ENCODE measurements at regions not wholly inside any gene's neighbourhood (a gene's known extent, or its start where the extent isn't known, plus 50 kb on each side); places are given as distances from the start of the nearest gene placed in this dataset.

DNA sequence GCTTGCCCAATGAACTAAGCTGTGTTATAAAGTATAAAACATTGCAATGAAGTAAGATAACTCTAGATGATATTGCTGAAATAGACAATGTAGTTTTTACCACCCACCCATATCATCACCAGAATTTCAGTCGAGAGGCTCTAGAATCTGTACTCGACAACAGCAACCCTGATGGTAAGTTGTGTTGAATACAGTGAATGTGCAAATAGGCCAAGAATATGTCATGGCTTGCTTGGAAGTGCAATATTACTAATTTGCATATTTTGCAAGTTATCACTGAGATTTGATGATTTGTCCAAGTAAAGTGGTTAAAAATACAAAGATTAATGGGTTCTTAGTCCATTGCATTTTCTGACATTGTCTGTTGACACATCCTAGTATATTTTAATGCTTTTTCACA is 90.6 kb upstream of the TUSC7 start:
- no peaks in the 10 kb centered on the region for H3K4me1 ChIP-seq (ENCODE audit: control extremely low read depth in 1 of 4, control insufficient read depth in 4 of 4, insufficient read depth in 4 of 4, low read length in 3 of 4)
- H3K4me3 ChIP-seq (ENCODE audit: control insufficient read depth in 1 of 7, extremely low read depth in 1 of 7, insufficient read depth in 4 of 7, low read depth in 2 of 7, low read length in 6 of 7): no peak overlapping the region
- CTCF ChIA-PET: no interaction called here
- 88% methylated on average over 1 of the region's 2 CpGs for WGBS (ENCODE audit: insufficient coverage)
- no peaks in the 10 kb centered on the region for H3K9me3 ChIP-seq (ENCODE audit: control extremely low read depth in 1 of 5, control insufficient read depth in 4 of 5, insufficient read depth in 2 of 5, low read depth in 1 of 5, low read length in 4 of 5)
- no peak overlapping the region for H3K27ac ChIP-seq (ENCODE audit: insufficient read depth in 1 of 2, low read depth in 1 of 2, low read length in 2 of 2, poor library complexity in 1 of 2, severe bottlenecking in 2 of 2)
- DNase-seq: no peak
- no peaks in the 10 kb centered on the region for H3K27me3 ChIP-seq (replicated peaks in 2 of 5; ENCODE audit: control insufficient read depth in 4 of 5, insufficient read depth in 5 of 5, low read length in 4 of 5)
- POLR2A ChIA-PET: no interaction called here
- H3K36me3 ChIP-seq (ENCODE audit: control insufficient read depth in 4 of 4, insufficient read depth in 4 of 4, low read length in 3 of 4): no peaks in the 10 kb centered on the region

DNA sequence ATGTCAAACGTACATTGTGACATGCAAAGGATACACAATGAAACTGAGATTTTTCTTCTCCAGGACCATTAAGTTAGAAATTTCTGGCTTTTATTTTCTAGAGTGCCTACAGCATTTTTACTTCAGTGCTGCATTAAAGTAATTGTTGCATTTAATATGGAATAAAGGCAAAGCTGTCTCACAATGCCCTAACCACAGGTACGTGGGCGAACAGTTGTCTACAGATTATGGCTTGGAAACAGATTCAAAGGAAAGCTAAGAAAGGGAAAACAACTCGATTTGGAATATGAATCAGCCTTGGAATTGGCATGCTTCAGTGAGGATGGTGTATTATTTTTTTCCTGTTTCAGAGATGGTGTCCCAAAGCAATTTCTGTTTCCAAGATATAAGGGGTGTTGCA is 79.1 kb upstream of the TUSC7 start:
- H3K27ac ChIP-seq (ENCODE audit: insufficient read depth in 1 of 2, low read depth in 1 of 2, low read length in 2 of 2, poor library complexity in 1 of 2, severe bottlenecking in 2 of 2): no peak overlapping the region
- CTCF ChIA-PET: no interaction called here
- H3K4me1 ChIP-seq (ENCODE audit: control extremely low read depth in 1 of 4, control insufficient read depth in 4 of 4, insufficient read depth in 4 of 4, low read length in 3 of 4): no peaks in the 10 kb centered on the region
- no peaks in the 10 kb centered on the region for H3K36me3 ChIP-seq (ENCODE audit: control insufficient read depth in 4 of 4, insufficient read depth in 4 of 4, low read length in 3 of 4)
- 76% methylated on average over 4 of the region's 4 CpGs for WGBS (ENCODE audit: insufficient coverage)
- POLR2A ChIA-PET: no interaction called here
- no peak for DNase-seq
- no peaks in the 10 kb centered on the region for H3K27me3 ChIP-seq (replicated peaks in 2 of 5; ENCODE audit: control insufficient read depth in 4 of 5, insufficient read depth in 5 of 5, low read length in 4 of 5)
- H3K4me3 ChIP-seq (ENCODE audit: control insufficient read depth in 1 of 7, extremely low read depth in 1 of 7, insufficient read depth in 4 of 7, low read depth in 2 of 7, low read length in 6 of 7): no peak overlapping the region
- H3K9me3 ChIP-seq (ENCODE audit: control extremely low read depth in 1 of 5, control insufficient read depth in 4 of 5, insufficient read depth in 2 of 5, low read depth in 1 of 5, low read length in 4 of 5): peaks cover 0 to 2% (median 0%) of the 10 kb centered on the region in 5 experiments

DNA sequence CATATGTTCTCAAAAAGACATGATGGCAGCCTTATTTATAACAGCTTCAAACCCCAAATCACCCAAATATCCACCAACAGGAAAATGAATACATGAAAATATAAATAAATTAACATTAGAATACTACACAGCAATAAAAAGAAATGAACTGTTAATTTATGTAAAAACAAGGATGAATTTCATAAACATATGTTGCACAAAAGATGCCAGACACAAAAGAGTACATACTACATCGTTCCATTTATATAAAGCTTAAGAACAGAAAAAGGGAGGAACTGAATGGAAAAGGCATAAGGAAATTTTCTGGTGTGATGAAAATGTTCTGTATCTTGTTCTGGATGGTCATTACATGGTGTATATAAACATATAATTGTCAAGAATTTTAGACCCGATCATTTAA is 69.9 kb upstream of the TUSC7 start:
- Histone ChIP-seq H3K27me3 (replicated peaks in 2 of 5; ENCODE audit: control insufficient read depth in 4 of 5, insufficient read depth in 5 of 5, low read length in 4 of 5) (no peaks in the 10 kb centered on the region), H3K9me3 (ENCODE audit: control extremely low read depth in 1 of 5, control insufficient read depth in 4 of 5, insufficient read depth in 2 of 5, low read depth in 1 of 5, low read length in 4 of 5) (no peaks in the 10 kb centered on the region), H3K4me1 (ENCODE audit: control extremely low read depth in 1 of 4, control insufficient read depth in 4 of 4, insufficient read depth in 4 of 4, low read length in 3 of 4) (no peaks in the 10 kb centered on the region), H3K27ac (ENCODE audit: insufficient read depth in 1 of 2, low read depth in 1 of 2, low read length in 2 of 2, poor library complexity in 1 of 2, severe bottlenecking in 2 of 2) (no peak overlapping the region), H3K36me3 (ENCODE audit: control insufficient read depth in 4 of 4, insufficient read depth in 4 of 4, low read length in 3 of 4) (no peaks in the 10 kb centered on the region), H3K4me3 (ENCODE audit: control insufficient read depth in 1 of 7, extremely low read depth in 1 of 7, insufficient read depth in 4 of 7, low read depth in 2 of 7, low read length in 6 of 7) (no peak overlapping the region)
- CTCF ChIA-PET: no interaction called here
- no peak for DNase-seq
- POLR2A ChIA-PET: no interaction called here
- WGBS (ENCODE audit: insufficient coverage): no CpG with 5 or more reads among the region's 2 CpGs

DNA sequence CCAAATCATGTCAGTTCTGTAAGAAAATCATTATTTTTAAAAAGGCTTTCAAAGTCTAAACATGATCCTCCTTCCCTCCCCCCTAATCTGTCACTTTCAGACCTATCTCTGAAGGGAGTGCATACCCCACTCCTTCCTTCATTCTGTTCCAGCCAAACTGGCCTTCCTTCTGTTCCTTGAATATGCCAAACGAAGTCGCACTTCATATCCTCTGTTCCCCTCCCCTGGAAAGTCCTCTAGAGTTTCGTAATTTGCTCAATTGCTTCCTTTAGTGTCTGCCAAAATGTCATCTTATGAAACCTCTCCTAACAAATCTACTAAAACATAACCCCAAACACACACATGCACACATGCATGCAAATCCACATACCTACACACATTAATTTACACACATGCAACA is 69.5 kb upstream of the TUSC7 start:
- no peak for DNase-seq
- 88% methylated on average over 3 of the region's 3 CpGs for WGBS (ENCODE audit: insufficient coverage)
- Histone ChIP-seq H3K27me3 (replicated peaks in 2 of 5; ENCODE audit: control insufficient read depth in 4 of 5, insufficient read depth in 5 of 5, low read length in 4 of 5) (no peaks in the 10 kb centered on the region), H3K27ac (ENCODE audit: insufficient read depth in 1 of 2, low read depth in 1 of 2, low read length in 2 of 2, poor library complexity in 1 of 2, severe bottlenecking in 2 of 2) (no peak overlapping the region), H3K4me1 (ENCODE audit: control extremely low read depth in 1 of 4, control insufficient read depth in 4 of 4, insufficient read depth in 4 of 4, low read length in 3 of 4) (no peaks in the 10 kb centered on the region), H3K4me3 (ENCODE audit: control insufficient read depth in 1 of 7, extremely low read depth in 1 of 7, insufficient read depth in 4 of 7, low read depth in 2 of 7, low read length in 6 of 7) (no peak overlapping the region), H3K9me3 (ENCODE audit: control extremely low read depth in 1 of 5, control insufficient read depth in 4 of 5, insufficient read depth in 2 of 5, low read depth in 1 of 5, low read length in 4 of 5) (no peaks in the 10 kb centered on the region), H3K36me3 (ENCODE audit: control insufficient read depth in 4 of 4, insufficient read depth in 4 of 4, low read length in 3 of 4) (no peaks in the 10 kb centered on the region)
- POLR2A ChIA-PET: no interaction called here
- CTCF ChIA-PET: no interaction called here

DNA sequence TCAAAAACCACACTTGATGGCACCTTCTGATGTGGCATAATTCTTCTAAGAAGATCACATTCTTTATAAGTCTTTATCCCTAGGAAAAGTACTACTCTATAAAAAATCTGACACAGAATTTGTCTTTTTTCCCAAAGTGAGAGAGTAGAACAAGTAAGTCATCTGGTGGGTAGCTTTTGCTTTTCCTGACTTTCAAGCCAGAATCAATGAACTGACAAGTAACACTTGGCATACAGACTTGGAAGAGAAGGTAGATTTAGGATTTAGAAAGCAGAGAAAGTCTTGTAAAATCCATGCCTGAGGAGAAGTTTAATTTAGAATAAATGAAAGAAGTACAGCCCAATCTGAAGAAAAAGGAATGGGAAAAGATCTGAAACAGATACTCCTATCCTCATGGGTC is 66.6 kb upstream of the TUSC7 start:
- Histone ChIP-seq H3K27me3 (replicated peaks in 2 of 5; ENCODE audit: control insufficient read depth in 4 of 5, insufficient read depth in 5 of 5, low read length in 4 of 5) (no peaks in the 10 kb centered on the region), H3K4me1 (ENCODE audit: control extremely low read depth in 1 of 4, control insufficient read depth in 4 of 4, insufficient read depth in 4 of 4, low read length in 3 of 4) (no peaks in the 10 kb centered on the region), H3K4me3 (ENCODE audit: control insufficient read depth in 1 of 7, extremely low read depth in 1 of 7, insufficient read depth in 4 of 7, low read depth in 2 of 7, low read length in 6 of 7) (no peak overlapping the region), H3K36me3 (ENCODE audit: control insufficient read depth in 4 of 4, insufficient read depth in 4 of 4, low read length in 3 of 4) (no peaks in the 10 kb centered on the region), H3K9me3 (ENCODE audit: control extremely low read depth in 1 of 5, control insufficient read depth in 4 of 5, insufficient read depth in 2 of 5, low read depth in 1 of 5, low read length in 4 of 5) (no peaks in the 10 kb centered on the region), H3K27ac (ENCODE audit: insufficient read depth in 1 of 2, low read depth in 1 of 2, low read length in 2 of 2, poor library complexity in 1 of 2, severe bottlenecking in 2 of 2) (no peak overlapping the region)
- ChIA-PET CTCF (interaction anchor here (0.5 kb wide), 1 partner anchor 23 kb away, joined by 3 read pairs; no protein-coding TSS in a partner anchor), POLR2A (interaction anchor here (0.6 kb wide), 1 partner anchor 1481 kb away, joined by 3 read pairs; no protein-coding TSS in a partner anchor)
- no peak for DNase-seq

DNA sequence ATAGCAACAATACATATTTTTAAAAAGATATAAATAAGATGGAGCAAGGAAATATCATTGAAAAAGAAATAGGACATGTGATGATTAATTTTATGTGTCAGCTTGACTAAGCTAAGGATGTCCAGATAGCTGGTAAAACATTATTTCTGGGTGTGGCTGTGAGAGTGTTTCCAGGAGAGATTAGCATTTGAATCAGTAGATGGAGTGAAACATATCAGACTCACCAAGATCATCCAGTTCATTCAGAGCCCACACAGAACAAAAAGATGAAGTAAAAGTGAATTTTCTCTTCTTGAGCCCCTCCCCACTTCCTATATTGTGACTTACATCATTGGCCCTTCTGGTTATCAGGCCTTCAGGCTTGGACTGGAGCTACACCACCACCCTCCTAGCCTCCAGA is 61.6 kb upstream of the TUSC7 start:
- DNase-seq: no peak
- H3K9me3 ChIP-seq (ENCODE audit: control extremely low read depth in 1 of 5, control insufficient read depth in 4 of 5, insufficient read depth in 2 of 5, low read depth in 1 of 5, low read length in 4 of 5): no peaks in the 10 kb centered on the region
- ChIA-PET POLR2A (no interaction called here), CTCF (no interaction called here)
- H3K4me1 ChIP-seq (ENCODE audit: control extremely low read depth in 1 of 4, control insufficient read depth in 4 of 4, insufficient read depth in 4 of 4, low read length in 3 of 4): no peaks in the 10 kb centered on the region
- no peak overlapping the region for H3K4me3 ChIP-seq (ENCODE audit: control insufficient read depth in 1 of 7, extremely low read depth in 1 of 7, insufficient read depth in 4 of 7, low read depth in 2 of 7, low read length in 6 of 7)
- H3K36me3 ChIP-seq (ENCODE audit: control insufficient read depth in 4 of 4, insufficient read depth in 4 of 4, low read length in 3 of 4): no peaks in the 10 kb centered on the region
- H3K27ac ChIP-seq (ENCODE audit: insufficient read depth in 1 of 2, low read depth in 1 of 2, low read length in 2 of 2, poor library complexity in 1 of 2, severe bottlenecking in 2 of 2): no peak overlapping the region
- H3K27me3 ChIP-seq (replicated peaks in 2 of 5; ENCODE audit: control insufficient read depth in 4 of 5, insufficient read depth in 5 of 5, low read length in 4 of 5): no peaks in the 10 kb centered on the region

All from common myeloid progenitor, CD34-positive (primary cell).